Kidney (tissue), 13 donors: ENCODE measurements at regions not wholly inside any gene's neighbourhood (a gene's known extent, or its start where the extent isn't known, plus 50 kb on each side); places are given as distances from the start of the nearest gene placed in this dataset.
A peak's percentile ranks its signal among the peaks of the same experiment; 100 is the strongest.
"Not testable (repeated sequence)": the region's sequence is repeated elsewhere in the genome, so short reads cannot be mapped to it uniquely, and the experiment has no call there.

Source experiments
- DNase-seq, 5 donors: peaks; one replicate each; pipeline ENCODE4 v3.0.0-alpha.2; 2013 to 2020
- FAIRE-seq: peaks from 2 replicates; lab custom pipeline; 2012; peaks lifted over from hg19 to GRCh38; lab: Jason Lieb, UNC
- H3K27ac ChIP-seq, 2 donors: one replicate each; pipeline ENCODE4 v1.7.0; 2013; ENCODE audit warnings: low read depth in 2 of 2, low read length in 2 of 2, inconsistent platforms in 1 of 2
- H3K27me3 ChIP-seq: one replicate; pipeline ENCODE4 v1.7.1; 2013; ENCODE audit warnings: low read length, inconsistent platforms; ENCODE audit not compliant: control insufficient read depth, insufficient read depth
- H3K36me3 ChIP-seq, 3 donors: one replicate each; pipeline versions ENCODE4 v1.7.0 to v1.7.1; 2013; ENCODE audit warnings: low read length in 3 of 3, control low read depth in 1 of 3, inconsistent platforms in 1 of 3; ENCODE audit not compliant: insufficient read depth in 3 of 3, control insufficient read depth in 2 of 3
- H3K4me1 ChIP-seq, 3 donors: one replicate each; pipeline versions ENCODE4 v1.7.0 to v1.7.1; 2013; ENCODE audit warnings: low read length in 3 of 3, inconsistent platforms in 1 of 3, low read depth in 1 of 3; ENCODE audit not compliant: control insufficient read depth in 2 of 3, insufficient read depth in 2 of 3
- H3K4me3 ChIP-seq, 3 donors: one replicate each; pipeline versions ENCODE4 v1.7.0 to v1.8.1; 2013; ENCODE audit warnings: low read length in 3 of 3, control low read depth in 1 of 3, inconsistent platforms in 1 of 3
- H3K9ac ChIP-seq, 3 donors: one replicate each; pipeline versions ENCODE4 v1.7.0 to v1.7.1; 2013; ENCODE audit warnings: low read length in 3 of 3, control low read depth in 1 of 3, inconsistent platforms in 1 of 3
- H3K9me3 ChIP-seq, 3 donors: one replicate each; pipeline versions ENCODE4 v1.7.0 to v1.7.1; 2013; ENCODE audit warnings: low read length in 3 of 3, control low read depth in 1 of 3, inconsistent platforms in 1 of 3; ENCODE audit not compliant: control insufficient read depth in 2 of 3, insufficient read depth in 1 of 3
- CTCF ChIP-seq: IDR thresholded peaks from 3 replicates; pipeline ENCODE4 v1.5.1; 2012; ENCODE audit warnings: mild to moderate bottlenecking, moderate library complexity, borderline replicate concordance; ENCODE audit not compliant: insufficient read depth; ENCODE audit errors: extremely low read depth
- intact Hi-C: fragments of 100-400 bp; cut with DNase I; formaldehyde crosslinking; loops from one replicate; pipeline ENCODE4 v1.11.1; 2022
- donor health status: control.
- donor health status: control.
- donor health status: control.
- donor health status: control.
- donor health status: control.
- donor health status: DM: yes; HTN: yes; CAD: no.
- donor health status: Normal renal cell carcinoma (clear cell type).

GRCh38 chr1:233500106-233500505, 113.8 kb upstream of the KCNK1 start:
- no peak for FAIRE-seq
- H3K4me1 ChIP-seq = no peaks in the 10 kb centered on the region
- TF ChIP-seq CTCF = no peak
- H3K27me3 ChIP-seq = no peaks in the 10 kb centered on the region
- no peaks in the 10 kb centered on the region for H3K36me3 ChIP-seq
- DNase-seq = no peak
- no peak overlapping the region for H3K4me3 ChIP-seq
- H3K9me3 ChIP-seq = no peaks in the 10 kb centered on the region
- no peak overlapping the region for H3K9ac ChIP-seq
- H3K27ac ChIP-seq = no peak overlapping the region
- intact Hi-C loops = no loop called here

- DNase-seq = peak in 1 of 5 donors; percentile 4
- no peak for TF ChIP-seq CTCF
- intact Hi-C loops = no loop called here
- Histone ChIP-seq H3K9ac (no peak overlapping the region), H3K4me3 (no peak overlapping the region), H3K36me3 (no peaks in the 10 kb centered on the region), H3K27ac (no peak overlapping the region), H3K9me3 (peaks cover 0 to 2% (median 0%) of the 10 kb centered on the region in 3 donors), H3K27me3 (no peaks in the 10 kb centered on the region), H3K4me1 (no peaks in the 10 kb centered on the region)
- no peak for FAIRE-seq
Observed at GRCh38 chr1:233503366-233503954, 110.4 kb upstream of the KCNK1 start.

GRCh38 chr1:233505130-233505529, 108.8 kb upstream of the KCNK1 start:
- no peak overlapping the region for H3K27ac ChIP-seq
- intact Hi-C loops = no loop called here
- no peak overlapping the region for H3K9ac ChIP-seq
- H3K4me1 ChIP-seq = no peaks in the 10 kb centered on the region
- peaks cover 0 to 2% (median 0%) of the 10 kb centered on the region in 3 donors for H3K9me3 ChIP-seq
- no peak for FAIRE-seq
- H3K27me3 ChIP-seq = no peaks in the 10 kb centered on the region
- no peak overlapping the region for H3K4me3 ChIP-seq
- H3K36me3 ChIP-seq = no peaks in the 10 kb centered on the region
- DNase-seq = no peak
- TF ChIP-seq CTCF = no peak

GRCh38 chr1:233505889-233506288, 108.0 kb upstream of the KCNK1 start:
- DNase-seq, FAIRE-seq, H3K9ac ChIP-seq, H3K9me3 ChIP-seq, H3K27ac ChIP-seq, intact Hi-C loops, H3K27me3 ChIP-seq, H3K4me1 ChIP-seq, H3K36me3 ChIP-seq, H3K4me3 ChIP-seq: not testable (repeated sequence)
